GM12875 (cell line): ENCODE measurements at regions not wholly inside any gene's neighbourhood (a gene's known extent, or its start where the extent isn't known, plus 50 kb on each side); places are given as distances from the start of the nearest gene placed in this dataset.

Experiments used
- H3K4me3 ChIP-seq: one replicate; pipeline ENCODE4 v1.5.1; 2011; ENCODE audit warnings: low read depth, low read length, control low read depth
- TF ChIP-seq, protein P1 (sequence below): IDR thresholded peaks from 2 replicates; pipeline ENCODE4 v1.5.1; 2011; ENCODE audit warnings: low read depth, mild to moderate bottlenecking, control low read depth, inconsistent platforms, low read length, moderate library complexity, borderline replicate concordance; ENCODE audit not compliant: insufficient read depth

DNA sequence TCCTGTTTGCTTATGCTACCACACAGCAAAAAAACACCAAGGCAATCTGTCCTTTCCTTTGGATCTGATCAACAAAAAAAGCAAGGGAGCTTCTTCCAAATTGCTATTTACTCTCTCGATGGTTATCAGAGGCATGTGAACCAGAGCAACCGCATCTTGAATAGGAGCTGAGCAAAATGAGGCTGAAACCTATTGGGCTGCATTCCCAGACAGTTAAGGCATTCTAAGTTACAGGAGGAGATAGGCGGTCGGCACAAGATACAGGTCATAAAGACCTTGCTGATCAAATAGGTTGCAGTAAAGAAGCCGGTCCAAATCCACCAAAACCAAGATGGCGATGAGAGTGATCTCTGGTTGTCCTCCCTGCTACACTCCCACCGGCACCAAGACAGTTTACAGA is 76.8 kb upstream of the FRMD4A start:
- TF ChIP-seq, protein P1, sequence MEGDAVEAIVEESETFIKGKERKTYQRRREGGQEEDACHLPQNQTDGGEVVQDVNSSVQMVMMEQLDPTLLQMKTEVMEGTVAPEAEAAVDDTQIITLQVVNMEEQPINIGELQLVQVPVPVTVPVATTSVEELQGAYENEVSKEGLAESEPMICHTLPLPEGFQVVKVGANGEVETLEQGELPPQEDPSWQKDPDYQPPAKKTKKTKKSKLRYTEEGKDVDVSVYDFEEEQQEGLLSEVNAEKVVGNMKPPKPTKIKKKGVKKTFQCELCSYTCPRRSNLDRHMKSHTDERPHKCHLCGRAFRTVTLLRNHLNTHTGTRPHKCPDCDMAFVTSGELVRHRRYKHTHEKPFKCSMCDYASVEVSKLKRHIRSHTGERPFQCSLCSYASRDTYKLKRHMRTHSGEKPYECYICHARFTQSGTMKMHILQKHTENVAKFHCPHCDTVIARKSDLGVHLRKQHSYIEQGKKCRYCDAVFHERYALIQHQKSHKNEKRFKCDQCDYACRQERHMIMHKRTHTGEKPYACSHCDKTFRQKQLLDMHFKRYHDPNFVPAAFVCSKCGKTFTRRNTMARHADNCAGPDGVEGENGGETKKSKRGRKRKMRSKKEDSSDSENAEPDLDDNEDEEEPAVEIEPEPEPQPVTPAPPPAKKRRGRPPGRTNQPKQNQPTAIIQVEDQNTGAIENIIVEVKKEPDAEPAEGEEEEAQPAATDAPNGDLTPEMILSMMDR = no peak
- H3K4me3 ChIP-seq = no peak overlapping the region

DNA sequence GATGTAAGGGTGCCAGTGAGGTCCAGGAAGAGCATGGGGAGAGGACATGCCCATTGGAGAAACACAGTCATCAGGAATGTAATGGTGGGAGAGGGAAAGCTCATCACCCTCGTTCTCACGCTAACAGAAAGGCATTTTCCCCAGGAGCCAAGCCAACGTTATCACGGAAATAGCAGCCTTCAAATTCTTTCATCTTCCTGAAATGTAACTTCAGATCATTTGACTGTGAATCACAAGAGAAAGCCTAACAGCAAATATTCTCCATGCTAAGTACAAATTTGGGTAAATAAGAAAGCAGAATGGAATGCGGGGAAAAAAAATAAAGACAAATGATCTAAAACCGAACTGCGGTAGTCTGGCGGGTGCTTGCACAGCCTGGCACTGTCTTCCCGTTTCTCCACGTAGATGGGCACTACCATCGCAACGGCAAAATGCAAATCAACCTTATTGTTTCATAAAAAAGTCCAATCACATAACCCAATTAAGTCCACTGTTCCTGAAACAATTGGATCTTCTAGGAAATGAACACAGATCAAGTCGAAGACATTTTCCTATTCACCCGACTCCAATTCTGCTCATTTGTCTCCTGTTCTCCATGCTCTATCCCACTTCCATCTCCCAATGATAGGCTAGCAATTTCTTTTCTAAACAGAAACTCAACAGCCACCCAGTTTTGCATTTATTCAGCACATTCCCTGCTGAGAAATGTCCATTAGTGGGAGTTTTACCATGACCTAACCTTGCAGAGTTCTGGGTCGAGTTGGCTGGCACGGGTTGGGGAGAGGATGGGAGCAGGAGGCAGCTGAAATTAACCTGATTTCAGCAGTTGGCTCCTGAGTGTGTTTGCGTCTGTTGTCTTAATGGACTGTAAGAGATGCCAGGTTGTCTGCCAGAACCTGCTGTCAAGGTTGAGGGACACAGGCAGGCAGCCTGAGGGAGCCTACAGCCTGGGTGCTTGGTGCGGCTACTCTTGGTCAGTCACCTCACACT is 74.6 kb upstream of the FRMD4A start:
- TF ChIP-seq, protein P1 = no peak
- no peak overlapping the region for H3K4me3 ChIP-seq

DNA sequence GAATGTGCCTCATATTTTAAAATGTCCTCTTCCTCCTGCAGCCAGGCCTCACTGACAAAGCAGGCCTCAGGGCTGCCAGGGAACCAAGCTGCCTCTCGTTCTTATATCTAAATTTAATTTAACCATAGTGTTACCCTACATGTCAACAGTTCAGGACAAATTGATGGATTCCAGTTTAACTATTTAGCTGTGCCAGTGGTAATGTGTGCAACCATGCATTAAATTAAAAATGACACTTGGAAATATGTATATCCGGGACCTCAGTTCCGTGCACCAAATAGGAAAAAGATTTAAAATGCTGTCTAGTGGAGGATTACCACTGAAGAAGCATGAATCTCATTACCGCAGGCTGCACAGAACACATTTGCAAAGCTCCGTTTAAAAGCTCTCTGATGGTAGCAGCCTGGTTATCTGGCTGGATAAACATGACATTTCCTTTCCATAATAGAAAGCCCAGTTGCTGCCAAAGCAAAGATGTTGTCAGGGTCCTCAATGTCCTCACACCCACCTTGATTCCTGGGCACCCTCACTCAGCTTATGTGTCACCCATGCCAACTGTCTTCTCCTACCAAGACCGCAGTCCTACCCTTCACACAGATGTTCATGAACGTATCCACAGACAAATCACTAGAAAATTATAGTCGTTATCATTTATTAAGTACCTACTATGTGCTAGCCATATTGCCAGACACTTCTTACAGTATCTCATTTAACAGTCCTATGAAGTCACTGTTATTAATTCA is 73.3 kb upstream of the FRMD4A start:
- H3K4me3 ChIP-seq = no peak overlapping the region
- TF ChIP-seq, protein P1 = no peak

DNA sequence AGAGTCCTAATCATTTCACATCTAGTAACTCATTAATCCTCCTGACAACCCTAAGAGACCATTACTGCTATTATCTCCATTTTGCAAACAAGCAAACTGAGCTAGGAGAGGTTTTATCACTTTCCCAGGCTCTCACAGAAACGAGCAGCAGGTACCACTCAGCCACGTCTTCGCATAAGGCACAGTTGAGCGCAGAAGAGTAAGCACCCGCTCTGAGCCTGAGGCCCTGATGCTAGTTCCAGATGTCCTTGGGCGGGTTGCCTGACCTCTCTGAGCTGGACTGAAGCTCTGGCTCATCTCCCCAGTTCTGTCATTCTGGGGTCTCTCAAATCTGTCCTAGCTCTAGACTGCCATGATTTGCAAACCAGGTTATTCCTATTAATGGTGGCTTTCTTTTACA is 72.6 kb upstream of the FRMD4A start:
- H3K4me3 ChIP-seq = no peak overlapping the region
- TF ChIP-seq, protein P1 = no peak

DNA sequence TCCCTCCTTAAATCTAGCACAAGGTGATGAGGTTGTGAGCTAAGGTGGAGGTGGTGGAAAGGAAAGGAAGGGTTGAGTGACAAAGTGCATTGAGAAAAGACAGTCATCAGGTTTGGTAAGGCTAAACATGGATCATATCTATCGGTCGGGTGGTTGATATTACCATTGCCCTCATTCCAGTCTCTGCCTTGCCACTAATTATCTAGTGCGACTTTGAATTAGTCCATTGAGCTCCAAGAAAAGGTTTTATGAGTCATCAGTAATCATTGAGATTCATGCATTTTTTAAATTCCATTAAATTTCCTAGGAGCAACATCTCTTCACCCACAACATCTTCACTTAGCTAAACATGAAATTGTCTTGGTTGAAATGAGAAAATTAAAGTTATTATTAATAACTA is 68.9 kb upstream of the FRMD4A start:
- TF ChIP-seq, protein P1 = no peak
- H3K4me3 ChIP-seq = no peak overlapping the region

DNA sequence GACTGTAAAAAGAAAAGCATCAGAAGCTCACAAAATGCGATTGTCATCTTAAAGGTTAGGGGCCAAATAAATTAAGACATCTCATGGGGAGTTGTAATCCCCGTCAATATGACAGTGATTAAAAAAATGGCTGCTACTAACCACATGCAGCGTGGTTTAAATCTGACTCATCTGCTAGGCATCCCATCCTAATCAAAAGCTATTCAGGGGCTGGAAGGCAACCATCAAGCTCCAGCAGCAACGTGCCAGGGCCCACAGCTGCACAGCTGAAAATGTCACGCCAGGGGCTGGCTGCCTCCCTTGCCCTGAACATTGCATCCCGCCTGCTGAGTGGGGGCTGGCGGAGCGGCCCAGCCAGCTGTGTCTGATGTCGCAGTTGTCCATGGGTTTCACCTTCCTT is 66.3 kb upstream of the FRMD4A start:
- H3K4me3 ChIP-seq = no peak overlapping the region
- TF ChIP-seq, protein P1 = no peak
